NCI-H2196 (cell line): ENCODE measurements at regions not wholly inside any gene's neighbourhood (a gene's known extent, or its start where the extent isn't known, plus 50 kb on each side); places are given as distances from the start of the nearest gene placed in this dataset.
"Not testable (repeated sequence)": the region's sequence is repeated elsewhere in the genome, so short reads cannot be mapped to it uniquely, and the experiment has no call there.

Source experiments
- DNase-seq: peaks from one replicate; lab custom pipeline; 2025; ENCODE audit not compliant: unreplicated experiment; lab: John Stamatoyannopoulos, UW

- peak; percentile 24 for DNase-seq
These were observed 117.1 kb upstream of the CCDC28A start for GRCh38 chr6:138656364-138657064.

GRCh38 chr6:138657065-138657425 lies 116.5 kb upstream of the CCDC28A start:
- no peak for DNase-seq

- no peak for DNase-seq
These were observed 113.6 kb upstream of the CCDC28A start for GRCh38 chr6:138659998-138660397.

- DNase-seq, result peak; percentile 15
These were observed 111.1 kb upstream of the CCDC28A start for GRCh38 chr6:138662471-138662870.

- no peak for DNase-seq
These were observed 109.7 kb upstream of the CCDC28A start for GRCh38 chr6:138663892-138664291.

GRCh38 chr6:138664745-138665144 lies 108.8 kb upstream of the CCDC28A start:
- no peak for DNase-seq

- DNase-seq, result no peak
These were observed 106.9 kb upstream of the CCDC28A start for GRCh38 chr6:138666636-138667035.

- DNase-seq, result no peak
These were observed 106.2 kb upstream of the CCDC28A start for GRCh38 chr6:138667408-138667807.

GRCh38 chr6:138671351-138671750 lies 102.2 kb upstream of the CCDC28A start:
- DNase-seq, result no peak

- no peak for DNase-seq
These were observed 100.1 kb upstream of the CCDC28A start for GRCh38 chr6:138673346-138674014.

- DNase-seq, result not testable (repeated sequence)
These were observed 99.1 kb upstream of the CCDC28A start for GRCh38 chr6:138674444-138674843.

- DNase-seq, result no peak
These were observed 96.0 kb upstream of the CCDC28A start for GRCh38 chr6:138677538-138677937.

- no peak for DNase-seq
These were observed 95.4 kb upstream of the CCDC28A start for GRCh38 chr6:138678168-138678567.

GRCh38 chr6:138680085-138680484 lies 93.5 kb upstream of the CCDC28A start:
- no peak for DNase-seq

GRCh38 chr6:138681627-138682026 lies 91.9 kb upstream of the CCDC28A start:
- no peak for DNase-seq

- DNase-seq, result no peak
These were observed 90.7 kb upstream of the CCDC28A start for GRCh38 chr6:138682704-138683527.

- no peak for DNase-seq
These were observed 88.3 kb upstream of the CCDC28A start for GRCh38 chr6:138685257-138685656.

- no peak for DNase-seq
These were observed 87.8 kb upstream of the CCDC28A start for GRCh38 chr6:138685781-138686180.

- no peak for DNase-seq
These were observed 85.0 kb upstream of the CCDC28A start for GRCh38 chr6:138688580-138688979.

GRCh38 chr6:138689849-138690248 lies 83.7 kb upstream of the CCDC28A start:
- no peak for DNase-seq

GRCh38 chr6:138690975-138691594 lies 82.5 kb upstream of the CCDC28A start:
- no peak for DNase-seq
